ENCODE measurements at regions not wholly inside any gene's neighbourhood (a gene's known extent, or its start where the extent isn't known, plus 50 kb on each side); places are given as distances from the start of the nearest gene placed in this dataset.

DNA sequence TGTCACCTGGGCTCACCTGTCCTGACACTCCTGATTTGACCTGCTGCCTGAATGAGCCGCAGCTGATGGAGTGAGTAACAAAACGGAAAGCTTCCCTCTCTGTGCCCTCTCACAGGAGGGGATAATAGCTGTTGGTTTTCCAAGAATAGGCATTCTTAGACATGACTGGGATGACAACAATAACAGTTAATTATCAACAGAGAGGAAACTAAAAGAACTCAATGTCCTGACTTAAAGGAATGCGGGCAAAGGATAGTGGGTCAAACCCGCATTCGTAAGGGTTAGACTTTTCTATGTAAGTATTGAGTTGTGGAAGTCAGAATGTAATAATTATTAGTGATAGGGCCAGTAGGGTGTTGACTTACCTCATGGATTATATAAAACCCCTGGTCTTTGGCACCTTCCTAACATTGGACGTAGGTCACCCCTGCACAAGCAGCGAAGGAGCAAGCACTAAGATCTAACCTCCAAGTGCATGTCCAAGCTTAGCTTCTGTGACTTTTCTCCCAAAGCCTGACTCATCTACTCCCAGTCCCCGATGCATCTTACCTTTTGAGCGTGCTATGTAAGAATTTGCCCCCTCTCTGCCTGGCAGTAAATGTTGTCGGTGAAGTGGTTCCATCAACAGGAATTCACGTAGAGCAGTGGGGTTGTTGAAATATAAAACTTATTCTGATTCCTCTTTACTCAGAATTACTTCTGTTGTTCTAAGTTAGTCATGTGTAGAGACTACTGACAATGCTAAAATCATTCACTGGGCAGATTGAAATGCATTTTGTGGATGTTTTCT is 442.3 kb downstream of the FGF9 start:
- no peak overlapping the region for H3K4me2 ChIP-seq
- no peak overlapping the region for H2AFZ ChIP-seq
- no peak overlapping the region for H3K4me3 ChIP-seq
- POLR2A ChIA-PET (ENCODE audit: unreplicated experiment): no interaction called here
- CTCF ChIA-PET: no interaction called here
- no peaks in the 10 kb centered on the region for H3F3A ChIP-seq (ENCODE audit: insufficient read depth, low read depth)
- BruUV-seq (replicated peaks): no TSS peak
- peaks cover 79% of the 10 kb centered on the region for H3K27me3 ChIP-seq (ENCODE audit: insufficient read depth, low read depth)
- no peak overlapping the region for H3K27ac ChIP-seq
- H3K9me3 ChIP-seq (ENCODE audit: insufficient read depth, low read depth): no peaks in the 10 kb centered on the region
- no peak; the same call in 1 of the 2 replicates for TF ChIP-seq EZH2 (IDR thresholded peaks at IDR 0.05; ENCODE audit: low read depth)
- TF ChIP-seq, protein P1, sequence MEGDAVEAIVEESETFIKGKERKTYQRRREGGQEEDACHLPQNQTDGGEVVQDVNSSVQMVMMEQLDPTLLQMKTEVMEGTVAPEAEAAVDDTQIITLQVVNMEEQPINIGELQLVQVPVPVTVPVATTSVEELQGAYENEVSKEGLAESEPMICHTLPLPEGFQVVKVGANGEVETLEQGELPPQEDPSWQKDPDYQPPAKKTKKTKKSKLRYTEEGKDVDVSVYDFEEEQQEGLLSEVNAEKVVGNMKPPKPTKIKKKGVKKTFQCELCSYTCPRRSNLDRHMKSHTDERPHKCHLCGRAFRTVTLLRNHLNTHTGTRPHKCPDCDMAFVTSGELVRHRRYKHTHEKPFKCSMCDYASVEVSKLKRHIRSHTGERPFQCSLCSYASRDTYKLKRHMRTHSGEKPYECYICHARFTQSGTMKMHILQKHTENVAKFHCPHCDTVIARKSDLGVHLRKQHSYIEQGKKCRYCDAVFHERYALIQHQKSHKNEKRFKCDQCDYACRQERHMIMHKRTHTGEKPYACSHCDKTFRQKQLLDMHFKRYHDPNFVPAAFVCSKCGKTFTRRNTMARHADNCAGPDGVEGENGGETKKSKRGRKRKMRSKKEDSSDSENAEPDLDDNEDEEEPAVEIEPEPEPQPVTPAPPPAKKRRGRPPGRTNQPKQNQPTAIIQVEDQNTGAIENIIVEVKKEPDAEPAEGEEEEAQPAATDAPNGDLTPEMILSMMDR (conservative IDR thresholded peaks at IDR 0.05): no peak
- no peaks in the 10 kb centered on the region; the same call in 1 of the 2 replicates for H4K20me1 ChIP-seq (ENCODE audit: insufficient read depth)
- DNase-seq: no peak
- H3K79me2 ChIP-seq (ENCODE audit: low read depth): no peaks in the 10 kb centered on the region
- H3K9me2 ChIP-seq (ENCODE audit: insufficient read depth): no peaks in the 10 kb centered on the region
- no peaks in the 10 kb centered on the region for H3K36me3 ChIP-seq (ENCODE audit: low read depth)
- intact Hi-C loops (cut with micrococcal nuclease; ENCODE audit: unreplicated experiment): no loop called here
- no peaks in the 10 kb centered on the region for H3K4me1 ChIP-seq (replicated peaks; ENCODE audit: insufficient read depth)

DNA sequence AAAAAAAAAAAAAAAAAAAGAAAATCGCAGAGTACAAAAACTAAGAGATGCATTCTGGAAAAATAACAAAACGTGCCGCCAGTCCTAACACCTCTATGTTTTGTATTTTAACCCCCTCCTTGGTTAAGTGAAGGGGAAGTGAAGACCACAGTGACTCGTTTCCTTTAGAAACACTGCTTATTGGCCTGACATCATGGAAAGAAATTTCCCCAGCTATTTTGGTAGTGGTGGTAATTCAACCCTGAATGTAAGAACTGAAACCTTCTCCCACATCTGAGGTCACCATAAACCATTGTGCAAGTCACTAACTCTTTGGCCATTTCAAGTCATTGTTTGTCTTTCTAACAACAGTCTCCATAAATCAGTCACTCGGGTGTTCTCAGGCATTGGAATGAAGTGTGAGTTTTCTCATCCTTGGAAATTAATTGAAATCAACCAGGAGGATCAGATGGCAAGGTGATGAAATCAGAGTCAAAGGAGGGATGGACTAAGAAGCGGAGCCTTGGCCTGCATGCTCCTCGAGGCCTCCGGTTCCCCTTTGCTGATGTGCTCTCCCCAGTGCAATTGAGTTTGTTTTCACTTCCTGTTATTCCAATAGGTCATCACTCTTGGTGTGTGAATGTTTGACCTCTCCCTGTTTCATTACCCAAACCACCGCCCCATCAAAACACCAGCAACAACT is 443.9 kb downstream of the FGF9 start:
- Histone ChIP-seq H3K36me3 (ENCODE audit: low read depth) (no peaks in the 10 kb centered on the region), H3K9me3 (ENCODE audit: insufficient read depth, low read depth) (no peaks in the 10 kb centered on the region), H4K20me1 (ENCODE audit: insufficient read depth) (no peaks in the 10 kb centered on the region; the same call in 1 of the 2 replicates), H3K27me3 (ENCODE audit: insufficient read depth, low read depth) (peaks cover 79% of the 10 kb centered on the region), H2AFZ (no peak overlapping the region), H3K4me3 (no peak overlapping the region), H3K79me2 (ENCODE audit: low read depth) (no peaks in the 10 kb centered on the region), H3K4me1 (replicated peaks; ENCODE audit: insufficient read depth) (no peaks in the 10 kb centered on the region), H3K27ac (no peak overlapping the region), H3K9me2 (ENCODE audit: insufficient read depth) (no peaks in the 10 kb centered on the region), H3K4me2 (no peak overlapping the region), H3F3A (ENCODE audit: insufficient read depth, low read depth) (no peaks in the 10 kb centered on the region)
- DNase-seq: no peak
- ChIA-PET POLR2A (ENCODE audit: unreplicated experiment) (no interaction called here), CTCF (no interaction called here)
- no TSS peak for BruUV-seq (replicated peaks)
- TF ChIP-seq EZH2 (IDR thresholded peaks at IDR 0.05; ENCODE audit: low read depth): no peak
- TF ChIP-seq, protein P1 (conservative IDR thresholded peaks at IDR 0.05): no peak
- intact Hi-C loops (cut with micrococcal nuclease; ENCODE audit: unreplicated experiment): no loop called here

DNA sequence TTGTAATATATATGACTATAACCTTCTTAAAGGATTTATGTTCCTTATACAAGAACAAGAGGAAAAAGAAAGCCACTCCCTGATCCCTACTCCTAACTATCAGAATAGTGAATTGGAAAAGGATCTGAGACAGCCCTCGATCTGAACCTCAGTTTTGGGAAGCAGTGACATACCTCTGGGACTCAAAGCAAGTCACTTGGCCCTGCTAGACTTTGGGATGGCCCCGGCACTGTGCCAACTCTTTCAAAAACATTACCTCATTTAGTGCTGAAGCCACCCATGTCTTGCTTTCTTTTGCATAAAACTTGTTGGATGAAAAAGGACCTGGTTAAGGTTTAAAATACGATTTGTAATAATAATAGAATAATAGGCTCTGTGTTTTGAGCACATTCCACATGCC is 447.3 kb downstream of the FGF9 start:
- Histone ChIP-seq H3K27ac (no peak overlapping the region), H3K9me2 (ENCODE audit: insufficient read depth) (no peaks in the 10 kb centered on the region), H3K79me2 (ENCODE audit: low read depth) (no peaks in the 10 kb centered on the region), H3K9me3 (ENCODE audit: insufficient read depth, low read depth) (no peaks in the 10 kb centered on the region), H3K27me3 (ENCODE audit: insufficient read depth, low read depth) (peaks cover 61% of the 10 kb centered on the region), H3K36me3 (ENCODE audit: low read depth) (no peaks in the 10 kb centered on the region), H3K4me3 (no peak overlapping the region), H2AFZ (no peak overlapping the region), H4K20me1 (ENCODE audit: insufficient read depth) (no peaks in the 10 kb centered on the region), H3F3A (ENCODE audit: insufficient read depth, low read depth) (no peaks in the 10 kb centered on the region), H3K4me2 (no peak overlapping the region), H3K4me1 (replicated peaks; ENCODE audit: insufficient read depth) (no peaks in the 10 kb centered on the region)
- ChIA-PET CTCF (no interaction called here), POLR2A (ENCODE audit: unreplicated experiment) (no interaction called here)
- TF ChIP-seq, protein P1 (conservative IDR thresholded peaks at IDR 0.05): no peak
- TF ChIP-seq EZH2 (IDR thresholded peaks at IDR 0.05; ENCODE audit: low read depth): no peak
- intact Hi-C loops (cut with micrococcal nuclease; ENCODE audit: unreplicated experiment): no loop called here
- BruUV-seq (replicated peaks): no TSS peak
- DNase-seq: no peak
